Activated CD4-positive, alpha-beta memory T cell treated with anti-CD3 and anti-CD28 coated beads for 36 hours (primary cell): ENCODE measurements at regions not wholly inside any gene's neighbourhood (a gene's known extent, or its start where the extent isn't known, plus 50 kb on each side); places are given as distances from the start of the nearest gene placed in this dataset.
A peak's percentile ranks its signal among the peaks of the same experiment; 100 is the strongest.

ENCODE experiments used
- CTCF ChIA-PET: fragments of 350-600 bp; sonication (Branson Sonifier 250); formaldehyde crosslinking; loops from one replicate; lab custom pipeline; 2021; ENCODE audit warnings: antibody characterized with exemption, inconsistent platforms; lab: Charles Lee
- POLR2A ChIA-PET: fragments of 350-600 bp; sonication (Branson Sonifier 250); formaldehyde crosslinking; loops from one replicate; lab custom pipeline; 2021; ENCODE audit warnings: antibody characterized with exemption; lab: Charles Lee
- DNase-seq: peaks from one replicate; pipeline ENCODE4 v3.0.0-alpha.2; 2020
- H3K27ac Mint-ChIP-seq: one replicate; pipeline ENCODE4 v1.8.0; 2021; ENCODE audit warnings: mixed read lengths
- H3K27me3 Mint-ChIP-seq: one replicate; pipeline ENCODE4 v1.8.0; 2021; ENCODE audit warnings: mixed read lengths
- H3K36me3 Mint-ChIP-seq: one replicate; pipeline ENCODE4 v1.8.0; 2021; ENCODE audit warnings: mixed read lengths
- H3K4me1 Mint-ChIP-seq: one replicate; pipeline ENCODE4 v1.8.0; 2021; ENCODE audit warnings: low read depth, mixed read lengths
- H3K4me3 Mint-ChIP-seq: one replicate; pipeline ENCODE4 v1.8.0; 2021; ENCODE audit warnings: mild to moderate bottlenecking, mixed read lengths
- H3K9me3 Mint-ChIP-seq: one replicate; pipeline ENCODE4 v1.8.0; 2021; ENCODE audit warnings: mixed read lengths
- intact Hi-C: fragments of 100-400 bp; cut with micrococcal nuclease; formaldehyde crosslinking; loops from one replicate; pipeline ENCODE4 v1.15.1; 2023

GRCh38 chr3:193782747-193783146, 189.7 kb downstream of the OPA1 start:
- POLR2A ChIA-PET = no interaction called here
- CTCF ChIA-PET = interaction anchor here (5.2 kb wide), 1 partner anchor 534 kb away, joined by 99 read pairs; no protein-coding TSS in a partner anchor
- H3K27me3 Mint-ChIP-seq = peaks cover 24% of the 10 kb centered on the region
- H3K4me1 Mint-ChIP-seq = no peaks in the 10 kb centered on the region
- intact Hi-C loops = no loop called here
- no peaks in the 10 kb centered on the region for H3K9me3 Mint-ChIP-seq
- no peak overlapping the region for H3K4me3 Mint-ChIP-seq
- no peaks in the 10 kb centered on the region for H3K36me3 Mint-ChIP-seq
- DNase-seq = no peak
- no peak overlapping the region for H3K27ac Mint-ChIP-seq

- ChIA-PET CTCF (interaction anchor here (3.1 kb wide), 1 partner anchor 532 kb away, joined by 12 read pairs; no protein-coding TSS in a partner anchor), POLR2A (no interaction called here)
- no peak for DNase-seq
- Mint-ChIP-seq H3K4me3 (no peak overlapping the region), H3K27me3 (peaks cover 26% of the 10 kb centered on the region), H3K9me3 (no peaks in the 10 kb centered on the region), H3K4me1 (no peaks in the 10 kb centered on the region), H3K27ac (no peak overlapping the region), H3K36me3 (no peaks in the 10 kb centered on the region)
- intact Hi-C loops = no loop called here
Observed at GRCh38 chr3:193783166-193783896, 190.3 kb downstream of the OPA1 start.

- intact Hi-C loops = no loop called here
- H3K4me1 Mint-ChIP-seq = no peaks in the 10 kb centered on the region
- no peak overlapping the region for H3K27ac Mint-ChIP-seq
- CTCF ChIA-PET = interaction anchor here (1.0 to 3.1 kb wide), 2 partner anchors 531 to 559 kb away, joined by 3 to 12 read pairs; no protein-coding TSS in a partner anchor
- H3K9me3 Mint-ChIP-seq = no peaks in the 10 kb centered on the region
- peaks cover 15% of the 10 kb centered on the region for H3K27me3 Mint-ChIP-seq
- POLR2A ChIA-PET = no interaction called here
- H3K36me3 Mint-ChIP-seq = no peaks in the 10 kb centered on the region
- no peak for DNase-seq
- no peak overlapping the region for H3K4me3 Mint-ChIP-seq
Observed at GRCh38 chr3:193784822-193785221, 191.8 kb downstream of the OPA1 start.

- no peak for DNase-seq
- Mint-ChIP-seq H3K4me1 (no peaks in the 10 kb centered on the region), H3K27ac (no peak overlapping the region), H3K9me3 (no peaks in the 10 kb centered on the region), H3K4me3 (no peak overlapping the region), H3K36me3 (no peaks in the 10 kb centered on the region), H3K27me3 (peaks cover 5% of the 10 kb centered on the region)
- CTCF ChIA-PET = interaction anchor here (0.6 to 1.6 kb wide), 3 partner anchors 11 to 546 kb away, joined by 3 read pairs; no protein-coding TSS in a partner anchor
- POLR2A ChIA-PET = no interaction called here
- intact Hi-C loops = no loop called here
Observed at GRCh38 chr3:193787496-193787870, 194.5 kb downstream of the OPA1 start.

GRCh38 chr3:193788189-193788991, 195.4 kb downstream of the OPA1 start:
- CTCF ChIA-PET = interaction anchor here (0.6 to 1.6 kb wide), 5 partner anchors 195 to 556 kb away, joined by 3 to 4 read pairs (median 3); no protein-coding TSS in a partner anchor
- Mint-ChIP-seq H3K4me3 (no peak overlapping the region), H3K4me1 (no peaks in the 10 kb centered on the region), H3K27me3 (peaks cover 5% of the 10 kb centered on the region), H3K36me3 (no peaks in the 10 kb centered on the region), H3K9me3 (no peaks in the 10 kb centered on the region), H3K27ac (no peak overlapping the region)
- POLR2A ChIA-PET = no interaction called here
- peak; percentile 35 for DNase-seq
- intact Hi-C loops = loop anchor here (2.0 kb wide), 1 partner anchor 348 kb away; the partner anchor contains the start of gene HES1

- intact Hi-C loops = loop anchor here (2.0 kb wide), 1 partner anchor 347 kb away; the partner anchor contains the start of gene HES1
- Mint-ChIP-seq H3K4me3 (no peak overlapping the region), H3K27ac (no peak overlapping the region), H3K27me3 (peaks cover 7% of the 10 kb centered on the region), H3K36me3 (no peaks in the 10 kb centered on the region), H3K4me1 (no peaks in the 10 kb centered on the region), H3K9me3 (no peaks in the 10 kb centered on the region)
- DNase-seq = no peak
- POLR2A ChIA-PET = no interaction called here
- CTCF ChIA-PET = no interaction called here
Observed at GRCh38 chr3:193789455-193789854, 196.4 kb downstream of the OPA1 start.

- intact Hi-C loops = no loop called here
- no peak overlapping the region for H3K27ac Mint-ChIP-seq
- ChIA-PET CTCF (no interaction called here), POLR2A (no interaction called here)
- no peak for DNase-seq
- H3K9me3 Mint-ChIP-seq = no peaks in the 10 kb centered on the region
- H3K36me3 Mint-ChIP-seq = no peaks in the 10 kb centered on the region
- no peaks in the 10 kb centered on the region for H3K4me1 Mint-ChIP-seq
- no peak overlapping the region for H3K4me3 Mint-ChIP-seq
- peaks cover 5% of the 10 kb centered on the region for H3K27me3 Mint-ChIP-seq
Observed at GRCh38 chr3:193790086-193790990, 197.3 kb downstream of the OPA1 start.

- intact Hi-C loops = no loop called here
- Mint-ChIP-seq H3K4me1 (no peaks in the 10 kb centered on the region), H3K27me3 (peaks cover 11% of the 10 kb centered on the region), H3K27ac (no peak overlapping the region), H3K36me3 (no peaks in the 10 kb centered on the region), H3K9me3 (no peaks in the 10 kb centered on the region), H3K4me3 (no peak overlapping the region)
- CTCF ChIA-PET = no interaction called here
- DNase-seq = no peak
- POLR2A ChIA-PET = no interaction called here
Observed at GRCh38 chr3:193791041-193792032, 198.3 kb downstream of the OPA1 start.

- Mint-ChIP-seq H3K27ac (no peak overlapping the region), H3K27me3 (peaks cover 11% of the 10 kb centered on the region), H3K36me3 (no peaks in the 10 kb centered on the region), H3K4me1 (no peaks in the 10 kb centered on the region), H3K9me3 (no peaks in the 10 kb centered on the region), H3K4me3 (no peak overlapping the region)
- POLR2A ChIA-PET = no interaction called here
- DNase-seq = no peak
- intact Hi-C loops = no loop called here
- CTCF ChIA-PET = interaction anchor here (1.3 kb wide), 1 partner anchor 12 kb away, joined by 3 read pairs; no protein-coding TSS in a partner anchor
Observed at GRCh38 chr3:193793123-193793522, 200.1 kb downstream of the OPA1 start.

GRCh38 chr3:193794002-193794881, 201.2 kb downstream of the OPA1 start:
- ChIA-PET CTCF (interaction anchor here (1.3 kb wide), 1 partner anchor 13 kb away, joined by 3 read pairs; no protein-coding TSS in a partner anchor), POLR2A (no interaction called here)
- Mint-ChIP-seq H3K36me3 (no peaks in the 10 kb centered on the region), H3K4me1 (no peaks in the 10 kb centered on the region), H3K9me3 (no peaks in the 10 kb centered on the region), H3K27me3 (peaks cover 10% of the 10 kb centered on the region), H3K27ac (no peak overlapping the region), H3K4me3 (no peak overlapping the region)
- DNase-seq = no peak
- intact Hi-C loops = no loop called here
